HepG2 (cell line): ENCODE measurements at regions not wholly inside any gene's neighbourhood (a gene's known extent, or its start where the extent isn't known, plus 50 kb on each side); places are given as distances from the start of the nearest gene placed in this dataset.

Experiments
- ATAC-seq: fragments of 200-7000 bp; cut with Tn5 transposase; 3 replicates; pipeline ENCODE4 v1.9.1; 2020; ENCODE audit warnings: mild to moderate bottlenecking, moderate library complexity
- BruUV-seq: library from RNA; stranded (reverse); fragments of 400-500 nt; replicated peaks from 2 replicates; lab custom pipeline; 2021; lab: Mats Ljungman, UMichigan
- CTCF ChIA-PET: fragments of 300-600 bp; formaldehyde crosslinking; extraction: SDS; loops from one replicate; lab custom pipeline; 2021; ENCODE audit warnings: low total read pairs, inconsistent platforms, low intra/inter-chr PET ratio; lab: Yijun Ruan, JAX
- POLR2A ChIA-PET: fragments of 350-600 bp; sonication (Branson Sonifier 250); formaldehyde crosslinking; loops from one replicate; lab custom pipeline; 2020; ENCODE audit warnings: antibody characterized with exemption, inconsistent platforms; lab: Yijun Ruan, JAX
- DNase-seq: peaks from one replicate; pipeline ENCODE4 v3.0.0-alpha.2; 2015; ENCODE audit warnings: low spot score
- FAIRE-seq: peaks from 3 replicates; lab custom pipeline; 2011; peaks lifted over from hg19 to GRCh38; lab: Jason Lieb, UNC
- H2AFZ ChIP-seq: one replicate; pipeline ENCODE4 v1.6.1; 2011; ENCODE audit warnings: low read length, inconsistent platforms
- H3K27ac ChIP-seq: fragments of 300-600 bp; 3 replicates; pipeline ENCODE4 v1.8.0; 2011; ENCODE audit warnings: mixed run types, mild to moderate bottlenecking, mixed read lengths, low read length, inconsistent platforms; ENCODE audit not compliant: insufficient read depth; ENCODE audit errors: extremely low read length
- H3K27me3 ChIP-seq, 2 experiments: fragments of 200-600 bp in 1 of 2; 2 replicates in 1 of 2; 3 replicates in 1 of 2; pipeline versions ENCODE4 v1.6.0 to v1.8.0; 2011; ENCODE audit warnings: low read length in 2 of 2, mild to moderate bottlenecking in 2 of 2, moderate library complexity in 2 of 2, inconsistent platforms in 1 of 2; ENCODE audit not compliant: insufficient read depth in 2 of 2, control insufficient read depth in 1 of 2
- H3K36me3 ChIP-seq, 2 experiments: fragments of 200-600 bp in 1 of 2; replicated peaks in 1 of 2; 2 replicates in 1 of 2; 3 replicates in 1 of 2; pipeline versions ENCODE4 v1.5.1 to v1.8.0; 2011; ENCODE audit warnings: low read length in 2 of 2, inconsistent platforms in 1 of 2; ENCODE audit not compliant: insufficient read depth in 2 of 2, control insufficient read depth in 1 of 2
- H3K4me1 ChIP-seq: 2 replicates; pipeline ENCODE4 v1.5.1; 2012; ENCODE audit warnings: low read length, inconsistent platforms; ENCODE audit not compliant: insufficient read depth
- H3K4me2 ChIP-seq: 2 replicates; pipeline ENCODE4 v1.6.0; 2011; ENCODE audit warnings: low read depth, low read length, inconsistent platforms
- H3K4me3 ChIP-seq, 3 experiments: fragments of 200-600 bp in 1 of 3; sonication (generic), shearing (Covaris generic) in 1 of 3; replicated peaks in 1 of 3; 2 replicates each; pipeline ENCODE4 v1.5.1; 2011 to 2016; ENCODE audit warnings: low read length in 3 of 3, inconsistent platforms in 2 of 3, low read depth in 2 of 3, mild to moderate bottlenecking in 2 of 3, control low read depth in 1 of 3, mixed read lengths in 1 of 3; ENCODE audit not compliant: insufficient read depth in 1 of 3
- H3K79me2 ChIP-seq: one replicate; pipeline ENCODE4 v1.6.1; 2011; ENCODE audit warnings: low read length, inconsistent platforms; ENCODE audit not compliant: insufficient read depth
- H3K9ac ChIP-seq: 2 replicates; pipeline ENCODE4 v1.6.0; 2011; ENCODE audit warnings: mild to moderate bottlenecking, low read depth, low read length, inconsistent platforms; ENCODE audit not compliant: insufficient read depth
- H3K9me3 ChIP-seq: 2 replicates; pipeline ENCODE4 v1.5.1; 2012; ENCODE audit warnings: mild to moderate bottlenecking, low read length
- H4K20me1 ChIP-seq: 2 replicates; pipeline ENCODE4 v1.6.0; 2011; ENCODE audit warnings: inconsistent platforms, mild to moderate bottlenecking, low read length, moderate library complexity; ENCODE audit not compliant: insufficient read depth
- GATAD1 ChIP-seq: IDR thresholded peaks from 2 replicates; pipeline ENCODE4 v1.6.1; 2016; ENCODE audit warnings: missing genetic modification reagents, missing compliant biosample characterization
- GPN1 ChIP-seq: sonication (generic); formaldehyde crosslinking; IDR thresholded peaks from 2 replicates; pipeline ENCODE4 v1.5.1; 2020; ENCODE audit warnings: missing genetic modification reagents, borderline replicate concordance
- HMGXB3 ChIP-seq: sonication (generic); formaldehyde crosslinking; IDR thresholded peaks from 2 replicates; pipeline ENCODE4 v1.4.0; 2020; ENCODE audit warnings: missing genetic modification reagents, borderline replicate concordance
- ISX ChIP-seq: sonication (generic); formaldehyde crosslinking; conservative IDR thresholded peaks from 2 replicates; pipeline ENCODE4 v1.5.0; 2020; ENCODE audit warnings: missing genetic modification reagents
- MZF1 ChIP-seq: sonication (generic); formaldehyde crosslinking; IDR thresholded peaks from 2 replicates; pipeline ENCODE4 v1.8.1; 2023; ENCODE audit warnings: mild to moderate bottlenecking, missing genetic modification reagents, borderline replicate concordance
- RFX3 ChIP-seq: IDR thresholded peaks from 2 replicates; pipeline ENCODE4 v1.6.1; 2016; ENCODE audit warnings: missing biosample characterization, missing genetic modification reagents
- STAT5B ChIP-seq: sonication (generic); formaldehyde crosslinking; IDR thresholded peaks from 2 replicates; pipeline ENCODE4 v1.4.0; 2020; ENCODE audit warnings: missing genetic modification reagents
- TEAD3 ChIP-seq: optimal IDR thresholded peaks from 2 replicates; pipeline ENCODE3; 2016; ENCODE audit warnings: borderline replicate concordance
- ZFP1 ChIP-seq: IDR thresholded peaks from 2 replicates; pipeline ENCODE4 v1.6.1; 2016
- ZFY ChIP-seq: sonication (generic); formaldehyde crosslinking; IDR thresholded peaks from 2 replicates; pipeline ENCODE4 v1.4.0; 2020; ENCODE audit warnings: missing genetic modification reagents
- ZMYM4 ChIP-seq: sonication (generic); formaldehyde crosslinking; IDR thresholded peaks from 2 replicates; pipeline ENCODE4 v1.8.1; 2023; ENCODE audit warnings: mild to moderate bottlenecking, missing genetic modification reagents
- ZNF564 ChIP-seq: sonication (generic); formaldehyde crosslinking; IDR thresholded peaks from 2 replicates; pipeline ENCODE4 v1.8.1; 2023; ENCODE audit warnings: mild to moderate bottlenecking, missing genetic modification reagents
- ZNF616 ChIP-seq: sonication (generic); formaldehyde crosslinking; IDR thresholded peaks from 2 replicates; pipeline ENCODE4 v1.5.0; 2020; ENCODE audit warnings: low read depth, mild to moderate bottlenecking, missing genetic modification reagents
- WGBS: methylation state at CpG from one replicate; pipeline ENCODE4 v1.1.6; 2017; ENCODE audit warnings: low lambda C conversion rate; 5-methylcytosine and 5-hydroxymethylcytosine counted together
- in situ Hi-C: cut with HindIII; loops from 2 replicates; pipeline ENCODE4 v1.10.0; 2017; ENCODE audit warnings: low pct_unique_long_range_greater_than_20kb; ENCODE audit not compliant: extremely low pct_ligation_motif_present
- intact Hi-C: fragments of 100-400 bp; cut with micrococcal nuclease; formaldehyde crosslinking; loops from one replicate; pipeline ENCODE4 v1.10.0; 2022; ENCODE audit not compliant: unreplicated experiment

- no peak for TF ChIP-seq ZFP1 (CRISPR knock-in tag)
- TF ChIP-seq ZFY (CRISPR knock-in tag) = no peak
- no peak for TF ChIP-seq STAT5B
- TF ChIP-seq HMGXB3 = no peak
- no peak for TF ChIP-seq GATAD1 (CRISPR knock-in tag)
- TF ChIP-seq ZMYM4 (CRISPR knock-in tag) = no peak
- TF ChIP-seq GPN1 (CRISPR knock-in tag) = no peak
- no peak for TF ChIP-seq RFX3 (CRISPR knock-in tag)
- no peak for TF ChIP-seq MZF1 (CRISPR knock-in tag)
- TF ChIP-seq ISX (CRISPR knock-in tag) = no peak
- no peak for TF ChIP-seq ZNF616 (CRISPR knock-in tag)
- no peak for TF ChIP-seq TEAD3 (CRISPR knock-in tag)
- no peak for TF ChIP-seq ZNF564
- DNase-seq (no peak), ATAC-seq (peak; percentile 42; the same call in 2 of the 3 replicates), FAIRE-seq (no peak)
- Histone ChIP-seq H3K9ac (no peak overlapping the region), H3K79me2 (no peaks in the 10 kb centered on the region), H3K36me3 (no peaks in the 10 kb centered on the region), H3K27ac (no peak overlapping the region), H3K9me3 (no peaks in the 10 kb centered on the region), H3K4me2 (no peak overlapping the region), H3K27me3 (no peaks in the 10 kb centered on the region; a peak in 1 of 5 replicates), H3K4me3 (no peak overlapping the region), H4K20me1 (no peaks in the 10 kb centered on the region), H3K4me1 (no peaks in the 10 kb centered on the region), H2AFZ (no peak overlapping the region)
- WGBS = 0% methylated on average over 1 of the region's 29 CpGs
- ChIA-PET POLR2A (no interaction called here), CTCF (no interaction called here)
- in situ Hi-C loops (no loop called here), intact Hi-C loops (no loop called here)
- no TSS peak for BruUV-seq
Measured at GRCh38 chr22:27032091-27032761, 374.8 kb downstream of the MIAT start.
